Peyer's patch (tissue), 4 donors: ENCODE measurements at regions not wholly inside any gene's neighbourhood (a gene's known extent, or its start where the extent isn't known, plus 50 kb on each side); places are given as distances from the start of the nearest gene placed in this dataset.

ENCODE experiments used
- CTCF ChIP-seq, 6 experiments: fragments of 450-650 bp in 4 of 6; fragments of 200-600 bp in 2 of 6; sonication (generic) in 1 of 6; IDR thresholded peaks; one replicate each; pipeline ENCODE4 v1.5.1; 2017 to 2019; ENCODE audit warnings: antibody characterized with exemption in 6 of 6, mild to moderate bottlenecking in 3 of 6, moderate library complexity in 1 of 6
- POLR2A ChIP-seq, 2 donors: fragments of 450-650 bp; IDR thresholded peaks; one replicate each; pipeline ENCODE4 v1.5.1; 2017; ENCODE audit warnings: antibody characterized with exemption in 2 of 2, mild to moderate bottlenecking in 2 of 2, moderate library complexity in 2 of 2

GRCh38 chr19:28838909-28839308 is 374.0 kb downstream of the UQCRFS1 start:
- TF ChIP-seq CTCF (IDR thresholded peaks at IDR 0.05) = no peak
- no peak for TF ChIP-seq POLR2A (IDR thresholded peaks at IDR 0.05)
